HG03196 (cell line): ENCODE measurements at regions not wholly inside any gene's neighbourhood (a gene's known extent, or its start where the extent isn't known, plus 50 kb on each side); places are given as distances from the start of the nearest gene placed in this dataset.

Experiments used
- ATAC-seq: cut with Tn5 transposase; IDR thresholded peaks from one replicate; pipeline ENCODE4 v1.9.1; 2021; ENCODE audit not compliant: unreplicated experiment

DNA sequence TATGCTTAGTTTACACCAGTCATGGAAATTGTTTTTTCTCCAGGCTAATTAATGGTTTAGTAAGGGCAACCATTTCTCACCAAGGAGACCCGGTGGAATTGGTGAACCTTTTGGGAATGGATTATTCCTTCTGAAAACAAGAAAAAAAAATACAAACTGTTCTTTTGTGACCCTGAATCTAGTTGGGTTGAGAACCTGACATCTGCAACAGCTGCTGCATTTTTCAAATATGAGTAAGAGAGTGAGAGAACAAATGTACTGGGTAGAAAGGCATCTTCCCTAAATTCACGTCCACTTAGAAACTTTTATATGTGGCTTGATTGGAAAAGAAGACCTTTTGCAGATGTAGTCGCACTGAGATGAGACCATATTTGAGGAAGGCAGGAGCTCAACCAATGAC lies 553.4 kb upstream of the EPHA7 start:
- ATAC-seq: no peak

DNA sequence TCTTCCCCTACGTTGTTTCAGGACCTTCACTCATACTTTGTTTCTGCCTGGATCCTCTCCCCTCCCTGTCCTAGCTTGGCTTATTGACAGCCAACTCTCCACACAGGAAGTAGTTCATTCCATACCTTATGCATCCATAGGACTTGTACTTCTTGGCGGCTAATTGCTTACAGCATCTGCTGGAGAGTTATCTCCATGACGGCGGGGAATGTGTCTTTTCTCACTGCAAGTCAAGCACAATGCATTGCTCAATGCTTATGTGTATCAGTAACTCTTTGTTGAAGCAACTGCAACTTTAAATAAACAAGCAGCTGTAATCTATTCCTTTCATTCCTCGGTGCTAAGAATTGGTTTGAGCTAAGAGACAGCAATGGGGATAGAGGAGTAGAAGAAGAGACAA lies 551.3 kb upstream of the EPHA7 start:
- no peak for ATAC-seq

DNA sequence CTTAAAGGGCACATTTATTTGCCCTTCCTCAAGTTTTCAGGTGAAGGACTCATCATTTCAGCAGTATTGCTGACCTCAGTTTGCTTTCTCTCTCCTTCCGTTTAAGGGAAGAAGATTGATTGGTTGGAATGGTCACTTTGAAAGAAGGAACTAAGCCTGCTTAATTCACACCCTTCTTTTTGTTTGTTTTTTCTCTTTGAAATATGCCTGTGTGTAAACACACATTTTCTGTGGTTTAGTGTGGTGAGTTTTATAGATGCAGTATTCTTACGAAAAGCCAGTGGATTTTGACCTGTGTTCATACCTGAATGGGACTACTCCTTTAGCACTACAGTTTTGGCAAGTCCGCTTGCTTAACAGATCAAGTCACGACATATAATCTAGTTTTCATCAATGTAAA lies 548.8 kb upstream of the EPHA7 start:
- ATAC-seq: no peak

DNA sequence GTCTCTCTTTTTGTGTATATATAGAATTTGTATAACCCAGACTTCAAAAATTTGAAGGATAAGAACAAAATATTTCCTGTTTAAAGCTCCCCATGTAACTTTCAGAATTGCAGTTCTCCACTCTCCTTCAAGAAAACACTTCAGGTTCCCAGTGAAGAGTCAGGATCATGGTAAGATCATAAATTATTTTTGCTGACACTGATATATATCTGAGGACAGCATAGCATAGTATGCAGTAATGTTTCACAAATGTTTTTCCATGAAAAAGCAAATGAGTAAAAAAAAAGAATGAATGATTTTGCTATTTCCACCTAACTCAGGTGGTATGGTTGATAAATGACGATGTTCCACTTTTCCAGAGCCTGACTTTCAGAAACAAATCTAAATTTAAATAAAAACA lies 545.6 kb upstream of the EPHA7 start:
- ATAC-seq: no peak

DNA sequence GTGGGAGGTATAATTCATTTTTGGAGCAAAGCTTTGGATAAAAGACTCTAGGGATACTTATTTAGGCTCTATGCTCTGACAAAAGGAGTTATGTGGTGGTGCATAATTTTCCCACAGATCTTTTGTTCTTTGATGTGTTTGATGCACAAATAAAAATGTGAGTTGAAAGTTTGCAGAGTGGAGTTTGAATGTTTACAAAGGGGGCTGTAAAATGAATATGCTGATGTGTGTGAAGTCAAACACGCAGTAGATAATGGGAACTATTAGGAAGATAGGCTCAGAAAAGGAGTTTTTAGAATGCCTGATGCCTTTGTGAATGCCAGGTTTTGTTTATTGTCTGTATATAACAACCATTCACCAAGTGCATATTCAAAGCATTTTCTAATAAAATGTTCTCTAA lies 545.0 kb upstream of the EPHA7 start:
- no peak for ATAC-seq

DNA sequence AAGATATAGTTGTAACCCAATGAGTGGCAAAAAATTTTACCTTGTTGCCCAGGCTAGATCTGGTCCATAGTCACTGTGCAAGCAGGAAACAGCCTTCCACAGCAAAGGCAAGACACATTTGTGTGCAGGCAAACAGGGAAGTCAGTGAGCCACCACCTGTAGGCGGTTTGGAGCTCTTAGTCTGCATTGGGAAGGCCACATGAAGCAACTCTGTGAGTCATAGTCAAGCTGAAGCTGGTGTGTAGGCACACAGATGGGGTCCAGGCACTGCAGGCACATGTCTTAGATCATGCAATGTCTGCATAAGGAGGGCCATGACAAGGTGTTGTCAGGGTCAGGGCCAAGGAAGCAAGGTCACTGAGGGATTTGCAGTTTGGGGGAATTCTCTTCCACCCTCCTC lies 543.2 kb upstream of the EPHA7 start:
- ATAC-seq: no peak

DNA sequence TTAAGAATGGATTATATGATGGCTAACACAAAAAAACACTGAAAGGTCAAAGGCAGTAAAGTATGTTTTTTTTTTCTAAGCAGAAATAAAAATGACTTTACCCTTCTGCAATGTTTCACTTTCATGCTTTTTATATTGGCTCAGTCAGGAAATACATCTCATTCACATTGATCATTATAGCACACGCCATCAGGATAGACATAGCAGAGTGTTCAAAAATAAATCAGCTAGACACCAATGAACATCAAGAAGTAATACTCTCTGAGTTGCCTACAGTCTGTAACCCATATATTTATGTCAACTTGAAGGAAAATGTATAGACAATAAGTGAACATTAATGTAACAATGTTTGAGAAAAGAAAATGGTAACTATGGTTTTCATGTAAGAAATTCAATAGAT lies 535.2 kb upstream of the EPHA7 start:
- ATAC-seq: no peak

DNA sequence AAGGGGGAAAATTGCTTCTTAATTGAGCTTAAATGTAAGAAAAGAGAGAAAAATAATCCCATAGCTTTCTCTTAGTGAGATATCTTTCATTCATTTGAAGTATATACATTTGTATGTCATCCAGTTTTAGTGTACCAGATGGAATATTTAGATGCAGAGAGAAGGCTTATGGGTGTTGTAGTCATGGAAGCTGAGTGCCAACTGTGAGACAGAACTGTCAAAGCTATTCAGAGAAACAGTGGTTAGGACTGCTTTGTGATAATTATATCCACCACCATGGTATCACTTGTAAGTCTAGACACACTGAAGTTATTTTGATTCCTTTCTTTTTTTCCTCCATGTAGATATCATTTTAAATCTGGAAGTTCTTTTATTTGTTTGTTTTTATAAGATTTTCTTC lies 524.3 kb upstream of the EPHA7 start:
- no peak for ATAC-seq

DNA sequence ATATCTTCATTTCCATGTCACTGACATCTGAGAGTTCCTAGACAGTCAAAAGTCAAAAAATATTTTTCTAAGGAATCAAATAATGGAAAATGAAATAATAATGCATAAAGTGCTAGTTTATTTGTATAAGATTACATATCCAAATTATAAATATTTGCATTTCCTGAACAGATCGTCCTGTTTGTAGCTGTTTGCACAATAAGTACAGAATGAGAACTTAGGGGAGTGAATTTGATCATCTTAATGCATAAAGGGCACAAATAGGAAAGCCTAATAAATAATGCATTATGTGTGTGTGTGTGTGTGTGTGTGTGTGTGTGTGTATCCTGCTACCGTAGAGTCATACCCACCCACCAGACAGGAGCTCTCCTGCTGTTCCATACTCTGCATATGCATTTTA lies 521.0 kb upstream of the EPHA7 start:
- no peak for ATAC-seq

DNA sequence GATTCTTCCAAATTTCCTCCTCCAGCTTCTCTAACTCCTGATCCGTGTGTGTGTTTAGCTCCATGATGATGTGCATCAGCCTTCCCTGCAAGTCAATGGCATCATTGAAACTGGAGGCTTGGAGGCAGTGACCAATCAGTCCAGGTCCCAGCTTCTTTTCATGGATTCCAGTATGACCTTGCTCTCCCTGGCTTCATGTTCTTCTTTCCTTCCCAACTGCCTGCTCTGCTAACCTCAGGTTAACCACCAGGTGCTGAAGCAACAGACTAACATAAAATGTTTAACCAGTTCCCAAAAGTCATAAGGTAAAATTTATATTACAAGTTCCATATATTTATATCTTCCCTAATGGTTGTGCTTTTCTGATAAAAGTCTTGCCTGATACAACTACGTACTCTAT lies 512.8 kb upstream of the EPHA7 start:
- ATAC-seq: no peak

DNA sequence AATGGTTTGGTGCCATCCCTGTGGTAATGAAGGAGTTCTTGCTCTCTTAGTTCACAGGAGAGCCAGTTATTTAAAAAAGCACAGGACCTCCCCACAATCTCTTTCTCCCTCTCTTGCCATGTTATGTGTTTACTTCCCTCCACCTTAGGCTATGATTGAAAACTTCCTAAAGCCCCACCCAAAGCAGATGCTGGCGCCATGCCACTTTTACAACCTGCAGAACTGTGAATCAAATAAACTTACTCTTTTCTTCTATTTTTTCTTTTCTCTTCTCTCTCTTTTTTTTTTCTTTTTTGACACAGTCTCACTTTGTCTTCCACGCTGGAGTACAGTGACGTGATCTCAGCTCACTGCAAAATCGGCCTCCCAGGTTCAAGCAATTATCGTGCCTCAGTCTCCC lies 508.4 kb upstream of the EPHA7 start:
- no peak for ATAC-seq

DNA sequence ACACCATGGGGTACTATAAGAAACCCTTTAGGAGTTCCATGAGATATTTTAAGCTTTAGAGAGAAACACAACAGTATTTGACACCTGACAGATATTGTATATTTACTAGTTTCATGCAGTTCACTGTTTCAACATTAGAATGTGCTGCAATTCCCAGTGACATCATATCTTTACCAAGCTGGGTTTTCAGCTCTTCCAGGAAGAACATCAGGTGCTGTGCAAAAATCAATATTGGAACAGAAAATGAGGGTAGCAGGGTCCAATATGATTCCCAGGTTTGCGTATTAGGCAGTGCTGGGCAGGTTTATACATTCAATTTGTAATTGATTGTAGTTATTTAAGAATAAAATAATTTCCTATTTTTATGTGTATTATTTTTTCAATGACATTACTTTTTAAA lies 500.0 kb upstream of the EPHA7 start:
- ATAC-seq: no peak

DNA sequence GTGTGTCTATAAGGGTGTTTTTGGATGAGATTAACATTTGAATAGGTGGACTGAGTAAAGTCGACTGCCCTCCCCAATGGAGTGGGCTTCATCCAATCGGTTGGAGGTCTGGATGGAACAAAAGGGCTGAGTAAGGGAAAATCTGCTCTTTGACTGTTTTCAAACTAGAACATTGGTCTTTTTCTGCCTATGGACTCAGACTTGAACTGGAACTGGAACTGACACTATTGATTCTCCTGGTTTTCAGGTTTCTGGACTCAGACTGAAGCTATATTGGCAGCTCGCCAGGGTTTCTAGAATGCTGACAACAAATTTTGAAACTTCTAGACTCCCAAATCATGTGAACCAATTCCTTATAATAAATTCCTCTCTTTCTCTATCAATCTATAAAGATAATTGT lies 498.9 kb upstream of the EPHA7 start:
- no peak for ATAC-seq

DNA sequence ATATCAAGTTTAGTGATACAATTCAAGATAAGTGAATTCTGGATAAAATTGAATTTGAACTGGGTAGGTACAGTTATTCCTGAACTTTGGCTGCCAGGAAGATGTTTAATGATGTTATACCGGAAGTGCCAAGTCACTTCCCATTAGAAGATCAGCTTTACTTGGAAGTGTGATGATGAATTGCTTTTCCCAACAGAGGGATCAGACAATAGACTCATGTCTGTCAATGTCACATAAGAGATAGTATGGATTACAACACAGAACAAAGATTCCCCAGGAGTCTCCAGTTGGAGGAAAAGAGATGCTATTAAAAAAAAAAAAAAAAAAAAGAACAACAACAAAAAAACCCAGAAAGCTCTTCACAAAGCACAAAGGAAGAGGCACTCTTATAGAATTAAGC lies 497.9 kb upstream of the EPHA7 start:
- no peak for ATAC-seq

DNA sequence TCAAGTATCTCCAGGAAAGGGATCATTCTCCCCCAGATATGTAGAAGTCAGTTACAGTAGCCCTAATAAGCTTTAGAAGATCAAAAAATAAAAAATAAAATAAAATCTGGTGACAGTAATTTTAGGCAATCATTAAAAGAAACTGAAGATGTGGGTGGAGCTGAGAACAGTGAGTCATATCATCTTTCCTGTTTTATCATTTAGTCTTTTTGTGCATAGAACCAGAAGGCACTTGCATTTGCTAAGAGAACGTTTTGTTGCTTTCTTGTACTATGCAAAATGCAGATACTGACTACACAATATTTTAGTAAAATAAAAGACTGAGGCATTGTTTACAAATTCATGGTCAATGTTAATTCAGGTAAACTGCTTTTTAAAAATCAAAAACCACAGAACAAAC lies 497.4 kb upstream of the EPHA7 start:
- ATAC-seq: no peak

DNA sequence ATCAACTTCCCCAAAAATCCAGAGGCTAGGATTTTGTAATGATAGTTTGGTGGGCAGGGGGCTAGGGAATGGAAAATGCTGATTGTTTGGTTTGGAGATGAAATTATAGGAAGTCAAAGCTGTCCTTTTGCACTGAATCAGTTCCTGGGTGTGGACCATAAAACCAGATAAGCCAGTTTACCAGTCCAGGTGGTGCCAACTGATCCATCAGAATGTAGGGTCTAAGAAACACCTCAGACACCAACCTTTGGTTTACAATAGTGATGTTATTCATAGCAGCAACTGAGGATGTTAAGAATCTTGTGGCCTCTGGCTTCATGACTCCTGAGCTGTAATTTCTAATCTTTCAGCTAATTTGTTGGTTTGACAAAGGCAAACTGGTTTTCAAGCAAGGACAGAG lies 496.6 kb upstream of the EPHA7 start:
- no peak for ATAC-seq

DNA sequence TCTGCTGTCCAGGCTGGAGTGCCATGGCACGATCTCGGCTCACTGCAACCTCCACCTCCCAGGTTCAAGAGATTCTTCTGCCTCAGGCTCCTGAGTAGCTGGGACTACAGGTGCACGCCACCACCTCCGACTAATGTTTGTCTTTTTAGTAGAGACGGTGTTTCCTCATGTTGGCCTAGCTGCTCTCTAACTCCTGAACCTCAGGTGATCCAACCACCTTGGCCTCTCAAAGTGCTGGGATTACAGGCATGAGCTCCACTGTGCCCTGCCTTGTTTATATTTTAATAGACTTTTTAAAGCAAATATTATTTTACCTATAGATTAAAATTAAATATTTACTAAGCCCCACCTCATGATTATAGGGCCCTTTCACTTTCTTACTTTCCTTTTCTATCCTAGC lies 483.2 kb upstream of the EPHA7 start:
- ATAC-seq: no peak

DNA sequence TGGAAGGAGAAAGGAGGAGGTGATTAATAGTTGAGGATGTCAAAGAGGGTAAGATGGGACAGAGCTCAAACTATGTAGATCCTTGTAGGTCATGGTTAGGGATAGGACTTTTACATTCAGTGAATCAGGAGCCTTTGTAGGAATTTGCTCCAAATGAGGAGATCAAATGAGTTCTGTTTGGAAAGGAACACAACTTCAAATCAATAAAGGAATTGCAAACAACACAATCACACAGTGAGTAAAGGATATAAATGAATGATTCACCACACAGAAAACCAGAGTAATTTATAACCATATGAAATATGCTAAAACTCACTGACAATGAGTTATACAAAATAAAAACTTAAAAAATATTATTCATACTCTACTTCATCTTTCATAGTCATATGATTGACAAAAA lies 480.8 kb upstream of the EPHA7 start:
- ATAC-seq: no peak

DNA sequence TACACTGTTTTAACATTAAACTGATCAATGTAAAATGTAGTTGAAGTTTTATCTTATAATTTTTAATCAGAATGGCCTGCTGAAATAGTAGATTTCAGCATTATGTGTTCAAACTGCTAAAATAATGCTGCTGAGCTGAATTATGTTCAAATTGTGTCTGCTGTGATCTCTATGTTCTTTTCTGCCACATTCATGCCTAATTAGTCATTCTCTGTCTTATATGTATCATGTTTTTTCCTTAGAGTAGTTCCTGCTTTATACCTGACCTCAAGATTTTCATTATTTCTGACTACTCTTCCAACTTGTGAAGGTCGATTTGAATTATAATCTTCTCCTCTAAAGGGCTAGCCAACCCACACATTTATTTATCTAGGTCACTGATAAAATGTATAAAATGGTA lies 476.7 kb upstream of the EPHA7 start:
- ATAC-seq: no peak

DNA sequence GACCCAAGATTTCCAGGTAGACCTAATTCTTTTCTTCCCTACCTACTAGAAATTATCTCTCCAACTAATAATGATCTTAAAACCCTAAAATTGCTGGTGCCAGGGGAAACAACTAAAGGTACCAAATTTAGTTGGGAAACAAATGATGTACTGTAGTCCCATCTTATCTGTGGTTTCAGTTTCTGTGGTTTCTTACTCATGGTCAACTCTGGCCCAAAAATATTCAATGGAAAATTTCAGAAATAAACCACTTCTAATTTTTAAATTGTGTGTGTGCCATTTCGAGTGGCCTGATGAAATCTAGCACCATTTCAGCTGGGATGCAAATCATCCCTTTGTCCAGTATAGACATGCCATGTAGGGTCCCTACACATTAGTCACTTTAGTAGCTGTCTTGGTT lies 475.2 kb upstream of the EPHA7 start:
- no peak for ATAC-seq

DNA sequence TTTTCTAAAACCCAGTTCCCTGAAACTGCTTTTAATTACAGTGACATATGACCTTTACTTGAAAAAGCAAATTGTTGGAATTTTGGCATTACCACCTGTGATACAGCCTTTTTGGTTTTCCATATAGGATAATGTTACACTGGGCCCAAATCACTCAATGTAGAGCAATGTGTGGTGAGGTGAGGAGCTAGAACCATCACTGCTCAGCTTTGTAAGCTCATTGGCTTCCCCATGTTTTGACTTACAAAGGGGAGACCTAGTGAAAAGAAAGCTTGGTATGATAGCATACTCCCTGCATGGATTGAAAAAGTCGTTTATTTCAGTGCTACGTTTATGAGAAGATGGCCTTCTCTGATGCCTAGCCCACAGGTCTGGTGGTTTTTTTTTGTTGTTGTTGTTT lies 470.4 kb upstream of the EPHA7 start:
- ATAC-seq: no peak

DNA sequence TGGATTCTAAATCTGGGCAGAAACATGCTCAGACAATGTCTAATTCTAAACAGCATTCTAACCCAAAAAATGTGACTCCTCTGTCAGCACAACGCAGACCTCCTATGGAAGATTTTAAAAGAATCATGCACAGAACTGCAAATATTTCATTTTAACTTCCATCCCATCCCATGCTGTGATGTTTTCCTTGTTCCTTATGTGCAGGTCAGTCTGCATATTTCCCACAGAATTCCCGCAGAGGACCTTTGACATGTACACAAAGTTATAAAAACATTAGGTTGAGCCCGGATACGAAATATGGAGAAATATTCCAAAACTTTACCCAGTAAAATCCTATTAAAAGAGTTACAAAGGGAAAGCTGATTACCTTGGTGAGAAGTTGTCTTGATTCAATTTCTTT lies 467.1 kb upstream of the EPHA7 start:
- no peak for ATAC-seq

DNA sequence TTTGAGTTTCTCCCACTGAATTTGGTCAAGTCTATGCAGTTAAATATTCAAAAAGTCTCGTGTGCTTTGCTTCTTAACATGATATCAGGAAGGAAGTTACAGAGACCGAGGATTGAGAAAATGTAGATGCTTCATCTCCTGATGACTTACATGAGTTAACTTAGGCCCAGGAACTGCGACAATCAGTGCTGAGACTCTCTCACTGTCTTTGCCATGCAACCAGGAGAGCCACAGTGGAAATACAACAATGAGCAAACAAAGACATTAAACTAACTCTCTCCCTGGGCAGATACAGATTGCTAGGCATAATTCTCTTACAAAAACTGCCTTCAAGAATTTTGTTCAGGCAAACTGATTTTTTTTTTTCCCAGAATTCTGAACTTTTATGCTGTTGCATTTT lies 440.6 kb upstream of the EPHA7 start:
- ATAC-seq: no peak

DNA sequence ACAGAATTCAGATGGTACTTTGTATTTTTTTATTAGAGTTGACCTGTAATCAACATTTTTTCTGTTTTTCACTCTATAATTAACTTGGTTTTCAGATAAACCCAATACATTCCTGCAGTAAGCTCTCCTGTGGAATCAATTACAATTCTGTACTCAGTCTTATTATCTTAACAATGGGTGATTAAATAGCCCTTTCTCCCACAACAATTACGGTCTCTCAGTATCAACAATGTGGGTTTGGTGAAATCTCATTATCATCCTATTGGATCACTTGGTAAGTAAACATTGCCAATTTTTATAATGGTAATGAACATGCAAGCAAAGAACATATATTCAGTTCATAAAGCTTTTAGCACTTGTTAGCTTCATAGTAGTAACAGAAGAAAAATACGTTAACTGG lies 438.9 kb upstream of the EPHA7 start:
- ATAC-seq: no peak
